ACC112 (cell line): ENCODE measurements at regions not wholly inside any gene's neighbourhood (a gene's known extent, or its start where the extent isn't known, plus 50 kb on each side); places are given as distances from the start of the nearest gene placed in this dataset.
"Not testable (repeated sequence)": the region's sequence is repeated elsewhere in the genome, so short reads cannot be mapped to it uniquely, and the experiment has no call there.

Source experiments
- H2AFZ ChIP-seq: fragments of 200-600 bp; sonication (generic); one replicate; pipeline ENCODE4 v1.6.0; 2017; ENCODE audit warnings: antibody characterized with exemption, low read length; ENCODE audit not compliant: unreplicated experiment
- H3K27ac ChIP-seq: fragments of 200-600 bp; sonication (generic); 2 replicates; pipeline ENCODE4 v1.5.1; 2014; ENCODE audit warnings: low read depth, mild to moderate bottlenecking, antibody characterized with exemption, low read length, moderate library complexity
- H3K27me3 ChIP-seq: fragments of 200-600 bp; sonication (generic); 2 replicates; pipeline ENCODE4 v1.6.1; 2014; ENCODE audit warnings: mild to moderate bottlenecking, antibody characterized with exemption, low read length, moderate library complexity, mixed read lengths; ENCODE audit not compliant: insufficient read depth
- H3K36me3 ChIP-seq: fragments of 200-600 bp; sonication (generic); 2 replicates; pipeline ENCODE4 v1.6.1; 2016; ENCODE audit warnings: mild to moderate bottlenecking, antibody characterized with exemption, low read length, moderate library complexity, mixed read lengths; ENCODE audit not compliant: insufficient read depth
- H3K4me1 ChIP-seq: fragments of 200-600 bp; sonication (generic); one replicate; pipeline ENCODE4 v1.6.1; 2016; ENCODE audit warnings: low read length, mixed read lengths; ENCODE audit not compliant: insufficient read depth, unreplicated experiment, control insufficient read depth
- H3K4me3 ChIP-seq: fragments of 200-600 bp; sonication (generic); 2 replicates; pipeline ENCODE4 v1.5.1; 2014; ENCODE audit warnings: mild to moderate bottlenecking, low read depth, low read length
- H3K79me2 ChIP-seq: fragments of 200-600 bp; sonication (generic); one replicate; pipeline ENCODE4 v1.6.0; 2016; ENCODE audit warnings: low read length; ENCODE audit not compliant: control insufficient read depth, unreplicated experiment, insufficient read depth

DNA sequence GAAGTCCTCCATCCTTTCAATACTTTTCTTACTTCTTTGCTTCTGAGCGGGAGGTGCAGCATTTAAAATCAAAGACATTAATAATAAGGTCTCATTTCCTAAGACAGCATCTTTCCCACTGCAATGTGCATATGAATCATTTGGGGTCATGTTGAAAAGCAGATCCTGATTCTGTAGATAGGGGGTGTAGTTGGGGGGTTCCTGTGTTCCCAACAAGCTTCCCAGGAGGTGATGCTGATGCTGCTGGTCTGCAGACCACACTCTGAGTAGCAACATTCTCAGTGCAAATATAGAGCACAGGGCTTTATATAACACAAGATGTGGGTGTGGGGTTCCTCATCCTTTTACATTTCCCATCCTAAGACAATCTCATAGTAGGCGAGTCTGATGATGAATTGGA, 126.5 kb upstream of the PALM2AKAP2 start:
- H3K27ac ChIP-seq = no peak overlapping the region
- no peaks in the 10 kb centered on the region for H3K36me3 ChIP-seq
- peak overlapping the region; percentile 43 for H3K4me3 ChIP-seq
- no peaks in the 10 kb centered on the region for H3K79me2 ChIP-seq
- H3K4me1 ChIP-seq = peaks cover 18% of the 10 kb centered on the region
- H2AFZ ChIP-seq = peak overlapping the region; percentile 88
- H3K27me3 ChIP-seq = no peaks in the 10 kb centered on the region

GRCh38 chr9:109663978-109664377, 116.0 kb upstream of the PALM2AKAP2 start:
- H3K36me3 ChIP-seq, H2AFZ ChIP-seq, H3K79me2 ChIP-seq, H3K4me1 ChIP-seq, H3K27ac ChIP-seq, H3K4me3 ChIP-seq: not testable (repeated sequence)
- peaks cover 11% of the 10 kb centered on the region; the same call in 1 of the 2 replicates for H3K27me3 ChIP-seq

DNA sequence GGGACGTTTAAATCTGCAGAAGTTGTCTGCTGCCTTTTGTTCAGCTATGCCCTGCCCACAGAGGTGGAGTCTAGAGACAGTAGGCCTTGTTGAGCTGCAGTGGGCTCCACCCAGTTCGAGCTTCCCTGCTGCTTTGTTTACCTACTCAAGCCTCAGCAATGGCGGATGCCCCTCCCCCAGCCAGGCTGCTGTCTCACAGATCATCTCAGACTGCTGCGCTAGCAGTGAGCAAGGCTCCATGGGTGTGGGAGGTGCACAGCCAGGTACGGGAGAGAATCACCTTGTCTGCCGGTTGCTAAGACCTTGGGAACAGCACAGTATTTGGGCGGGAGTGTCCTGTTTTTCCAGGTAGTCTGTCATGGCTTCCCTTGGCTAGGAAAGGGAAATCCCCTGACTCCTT, 114.3 kb upstream of the PALM2AKAP2 start:
- H3K4me1 ChIP-seq, H3K4me3 ChIP-seq, H3K36me3 ChIP-seq, H2AFZ ChIP-seq, H3K79me2 ChIP-seq, H3K27ac ChIP-seq: not testable (repeated sequence)
- peaks cover 16% of the 10 kb centered on the region for H3K27me3 ChIP-seq

DNA sequence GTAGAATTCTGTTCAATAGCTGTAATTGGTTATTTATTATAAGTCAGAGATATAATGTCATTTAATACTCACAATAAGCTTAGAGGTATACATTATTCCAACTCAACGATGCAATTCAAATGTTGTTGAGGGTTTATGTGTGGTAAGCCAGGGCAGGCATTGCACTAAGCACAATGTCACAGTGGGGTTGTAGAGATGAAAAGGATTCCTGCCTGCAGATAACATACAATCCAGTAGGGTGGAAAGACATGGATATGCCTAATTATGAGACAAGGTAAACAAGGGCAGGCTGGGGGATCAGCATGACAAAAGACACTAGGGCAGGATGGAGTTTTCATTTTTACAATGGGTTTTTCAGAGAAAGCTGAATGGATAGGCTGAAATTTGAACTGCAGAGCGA, 98.7 kb upstream of the PALM2AKAP2 start:
- H3K79me2 ChIP-seq = no peaks in the 10 kb centered on the region
- no peak overlapping the region for H3K4me3 ChIP-seq
- H3K27me3 ChIP-seq = peaks cover 55% of the 10 kb centered on the region
- no peak overlapping the region for H3K27ac ChIP-seq
- H3K4me1 ChIP-seq = no peaks in the 10 kb centered on the region
- no peaks in the 10 kb centered on the region for H3K36me3 ChIP-seq
- no peak overlapping the region for H2AFZ ChIP-seq

DNA sequence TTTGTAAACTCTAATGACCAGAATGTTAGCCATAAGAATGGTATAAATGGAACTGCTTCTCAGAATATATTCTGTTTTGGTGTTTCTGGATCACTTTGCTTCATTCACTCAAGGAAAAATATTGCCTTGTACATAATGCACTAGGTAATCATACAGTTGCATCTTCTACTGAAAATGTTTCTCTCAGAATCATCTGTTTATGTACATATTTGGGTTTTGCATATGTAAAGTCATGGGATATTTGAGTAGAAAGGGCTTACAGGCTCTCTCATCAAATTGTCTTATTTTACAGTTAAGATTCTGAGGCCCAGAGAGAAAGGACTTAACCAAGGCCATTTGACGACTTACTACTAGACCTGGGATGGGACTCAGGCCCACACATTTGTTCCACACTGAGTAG, 97.8 kb upstream of the PALM2AKAP2 start:
- no peaks in the 10 kb centered on the region for H3K36me3 ChIP-seq

DNA sequence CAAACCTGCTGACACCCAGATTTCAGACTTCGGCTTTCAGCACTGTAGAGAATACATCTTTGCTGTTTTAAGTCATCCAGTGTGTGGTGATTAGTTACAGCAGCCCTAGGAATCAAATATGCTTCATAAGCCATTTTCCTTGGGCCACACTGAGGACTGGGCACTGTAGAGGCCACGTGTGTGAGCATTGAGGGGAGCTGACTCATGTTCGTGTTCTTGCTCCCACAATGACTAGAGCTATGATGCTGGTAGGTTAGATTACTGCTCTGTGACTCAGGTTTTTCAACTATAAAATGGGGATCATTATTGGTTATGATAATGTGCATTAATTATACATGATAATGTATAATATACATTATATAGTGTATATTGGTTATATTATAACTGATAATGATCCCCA, 96.5 kb upstream of the PALM2AKAP2 start:
- Histone ChIP-seq H3K27me3 (peaks cover 37% of the 10 kb centered on the region), H3K4me3 (no peak overlapping the region), H2AFZ (no peak overlapping the region), H3K36me3 (no peaks in the 10 kb centered on the region), H3K79me2 (no peaks in the 10 kb centered on the region), H3K4me1 (no peaks in the 10 kb centered on the region), H3K27ac (no peak overlapping the region)

More for the DNA sequence above, 97.8 kb upstream of the PALM2AKAP2 start:
- no peak overlapping the region for H2AFZ ChIP-seq
- no peak overlapping the region for H3K27ac ChIP-seq
- H3K79me2 ChIP-seq = no peaks in the 10 kb centered on the region
- H3K4me1 ChIP-seq = no peaks in the 10 kb centered on the region
- H3K4me3 ChIP-seq = no peak overlapping the region
- H3K27me3 ChIP-seq = peaks cover 48% of the 10 kb centered on the region

DNA sequence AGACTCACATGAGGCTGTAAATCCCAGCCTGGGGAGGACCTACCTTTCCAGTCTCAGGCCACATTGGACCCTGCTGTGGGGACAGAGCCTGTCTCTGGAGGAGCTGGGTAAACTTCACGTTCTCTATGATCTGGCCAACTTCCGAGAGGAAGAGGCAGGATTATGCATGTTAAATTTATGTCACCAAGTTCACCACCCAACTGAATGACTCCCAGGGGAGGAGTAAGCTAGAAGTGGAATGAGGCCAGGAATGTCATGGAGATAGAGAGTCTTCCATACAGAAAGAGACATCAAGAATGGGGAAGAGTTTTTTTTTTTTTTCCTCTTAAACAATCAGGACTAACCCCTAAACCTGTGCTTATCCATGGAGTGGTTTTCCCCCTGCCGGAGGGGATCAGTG, 90.3 kb upstream of the PALM2AKAP2 start:
- Histone ChIP-seq H3K79me2 (no peaks in the 10 kb centered on the region), H2AFZ (no peak overlapping the region), H3K27ac (no peak overlapping the region), H3K4me3 (no peak overlapping the region), H3K27me3 (peaks cover 13% of the 10 kb centered on the region; the same call in 1 of the 2 replicates), H3K36me3 (no peaks in the 10 kb centered on the region), H3K4me1 (no peaks in the 10 kb centered on the region)

GRCh38 chr9:109699019-109699418, 81.0 kb upstream of the PALM2AKAP2 start:
- H3K4me3 ChIP-seq = no peak overlapping the region
- no peak overlapping the region for H3K27ac ChIP-seq
- H3K79me2 ChIP-seq = no peaks in the 10 kb centered on the region
- peaks cover 3% of the 10 kb centered on the region; the same call in 1 of the 2 replicates for H3K27me3 ChIP-seq
- no peak overlapping the region for H2AFZ ChIP-seq
- no peaks in the 10 kb centered on the region for H3K4me1 ChIP-seq
- no peaks in the 10 kb centered on the region for H3K36me3 ChIP-seq

DNA sequence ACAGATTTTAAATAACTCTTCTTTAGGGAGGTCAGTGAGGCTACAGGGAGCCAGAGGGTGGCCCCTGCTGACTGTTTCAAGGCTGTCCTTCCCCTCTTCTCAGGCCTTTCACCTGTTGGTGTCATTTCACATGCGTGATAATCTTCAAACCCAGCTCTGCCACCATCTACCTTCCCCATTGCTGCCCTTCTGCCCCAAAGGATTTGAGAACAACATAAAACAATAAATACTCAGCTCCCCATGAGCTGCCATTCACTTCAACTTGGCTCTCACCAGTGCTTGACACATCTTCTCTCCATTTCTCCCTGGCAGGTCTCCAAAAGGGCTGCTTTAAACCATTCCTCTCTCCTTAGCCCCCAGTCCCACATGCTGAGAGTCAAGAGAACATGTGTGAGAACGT, 75.5 kb upstream of the PALM2AKAP2 start:
- no peaks in the 10 kb centered on the region for H3K79me2 ChIP-seq
- no peak overlapping the region for H3K27ac ChIP-seq
- no peak overlapping the region for H3K4me3 ChIP-seq
- no peaks in the 10 kb centered on the region for H3K4me1 ChIP-seq
- H2AFZ ChIP-seq = no peak overlapping the region
- peaks cover 28% of the 10 kb centered on the region for H3K27me3 ChIP-seq
- H3K36me3 ChIP-seq = no peaks in the 10 kb centered on the region

GRCh38 chr9:109705515-109705914, 74.5 kb upstream of the PALM2AKAP2 start:
- Histone ChIP-seq H3K79me2 (no peaks in the 10 kb centered on the region), H3K4me3 (no peak overlapping the region), H2AFZ (no peak overlapping the region), H3K36me3 (no peaks in the 10 kb centered on the region), H3K27ac (no peak overlapping the region), H3K27me3 (peaks cover 36% of the 10 kb centered on the region), H3K4me1 (no peaks in the 10 kb centered on the region)

GRCh38 chr9:109707355-109707754, 72.6 kb upstream of the PALM2AKAP2 start:
- H3K27ac ChIP-seq = no peak overlapping the region
- H3K4me1 ChIP-seq = no peaks in the 10 kb centered on the region
- H2AFZ ChIP-seq = no peak overlapping the region
- H3K79me2 ChIP-seq = no peaks in the 10 kb centered on the region
- no peaks in the 10 kb centered on the region for H3K36me3 ChIP-seq
- no peak overlapping the region for H3K4me3 ChIP-seq
- peaks cover 54% of the 10 kb centered on the region for H3K27me3 ChIP-seq
